HepG2 (cell line): ENCODE measurements at regions not wholly inside any gene's neighbourhood (a gene's known extent, or its start where the extent isn't known, plus 50 kb on each side); places are given as distances from the start of the nearest gene placed in this dataset.

Experiments
- HMG20A ChIP-seq: IDR thresholded peaks from 2 replicates; pipeline ENCODE4 v1.6.1; 2016; ENCODE audit warnings: borderline replicate concordance
- KIAA2018 ChIP-seq: sonication (generic); formaldehyde crosslinking; IDR thresholded peaks from 2 replicates; pipeline ENCODE4 v1.5.0; 2020; ENCODE audit warnings: mild to moderate bottlenecking, missing genetic modification reagents, borderline replicate concordance
- PRPF4 ChIP-seq: fragments of 200-400 bp; formaldehyde crosslinking; IDR thresholded peaks from 2 replicates; pipeline ENCODE4 v1.6.1; 2016; ENCODE audit warnings: low read length, low read depth; ENCODE audit not compliant: poor library complexity, severe bottlenecking
- RFX1 ChIP-seq: fragments of 450-650 bp; IDR thresholded peaks from 2 replicates; pipeline ENCODE4 v1.6.1; 2017
- SIN3A ChIP-seq: IDR thresholded peaks from 2 replicates; pipeline ENCODE4 v1.6.1; 2011; ENCODE audit warnings: low read depth, mild to moderate bottlenecking, control low read depth, low read length, borderline replicate concordance
- ZBTB33 ChIP-seq: sonication (generic); formaldehyde crosslinking; IDR thresholded peaks from 2 replicates; pipeline ENCODE4 v1.4.0; 2020; ENCODE audit warnings: missing genetic modification reagents
- ZFP90 ChIP-seq: sonication (generic); formaldehyde crosslinking; IDR thresholded peaks from 2 replicates; pipeline ENCODE4 v1.8.0; 2022; ENCODE audit warnings: missing genetic modification reagents, mild to moderate bottlenecking, inconsistent platforms, borderline replicate concordance
- ZNF3 ChIP-seq: IDR thresholded peaks from 2 replicates; pipeline ENCODE4 v1.7.0; 2017; ENCODE audit warnings: inconsistent platforms
- ZNF44 ChIP-seq: sonication (generic); formaldehyde crosslinking; IDR thresholded peaks from 2 replicates; pipeline ENCODE4 v1.5.1; 2020; ENCODE audit warnings: mild to moderate bottlenecking, missing genetic modification reagents
- ZNF557 ChIP-seq: sonication (generic); formaldehyde crosslinking; IDR thresholded peaks from 2 replicates; pipeline ENCODE4 v1.4.0; 2020; ENCODE audit warnings: missing genetic modification reagents
- ZNF724P ChIP-seq: sonication (generic); formaldehyde crosslinking; IDR thresholded peaks from 2 replicates; pipeline ENCODE4 v1.8.0; 2022; ENCODE audit warnings: missing genetic modification reagents, borderline replicate concordance
- ZNF761 ChIP-seq: sonication (generic); formaldehyde crosslinking; conservative IDR thresholded peaks from 2 replicates; pipeline ENCODE4 v1.4.0; 2020; ENCODE audit warnings: mild to moderate bottlenecking, missing genetic modification reagents
- TF ChIP-seq, protein P1 (sequence below): sonication (generic); formaldehyde crosslinking; IDR thresholded peaks from 2 replicates; pipeline ENCODE4 v1.4.0; 2020; ENCODE audit warnings: mild to moderate bottlenecking, missing genetic modification reagents

- TF ChIP-seq KIAA2018 (no peak), ZNF44 (CRISPR knock-in tag) (no peak), HMG20A (CRISPR knock-in tag) (no peak), RFX1 (no peak), ZNF724P (CRISPR knock-in tag) (no peak), ZFP90 (CRISPR knock-in tag) (no peak), ZNF3 (no peak), ZBTB33 (CRISPR knock-in tag) (no peak), ZNF761 (CRISPR knock-in tag) (no peak), PRPF4 (no peak), ZNF557 (CRISPR knock-in tag) (no peak), SIN3A (no peak)
- TF ChIP-seq, protein P1, sequence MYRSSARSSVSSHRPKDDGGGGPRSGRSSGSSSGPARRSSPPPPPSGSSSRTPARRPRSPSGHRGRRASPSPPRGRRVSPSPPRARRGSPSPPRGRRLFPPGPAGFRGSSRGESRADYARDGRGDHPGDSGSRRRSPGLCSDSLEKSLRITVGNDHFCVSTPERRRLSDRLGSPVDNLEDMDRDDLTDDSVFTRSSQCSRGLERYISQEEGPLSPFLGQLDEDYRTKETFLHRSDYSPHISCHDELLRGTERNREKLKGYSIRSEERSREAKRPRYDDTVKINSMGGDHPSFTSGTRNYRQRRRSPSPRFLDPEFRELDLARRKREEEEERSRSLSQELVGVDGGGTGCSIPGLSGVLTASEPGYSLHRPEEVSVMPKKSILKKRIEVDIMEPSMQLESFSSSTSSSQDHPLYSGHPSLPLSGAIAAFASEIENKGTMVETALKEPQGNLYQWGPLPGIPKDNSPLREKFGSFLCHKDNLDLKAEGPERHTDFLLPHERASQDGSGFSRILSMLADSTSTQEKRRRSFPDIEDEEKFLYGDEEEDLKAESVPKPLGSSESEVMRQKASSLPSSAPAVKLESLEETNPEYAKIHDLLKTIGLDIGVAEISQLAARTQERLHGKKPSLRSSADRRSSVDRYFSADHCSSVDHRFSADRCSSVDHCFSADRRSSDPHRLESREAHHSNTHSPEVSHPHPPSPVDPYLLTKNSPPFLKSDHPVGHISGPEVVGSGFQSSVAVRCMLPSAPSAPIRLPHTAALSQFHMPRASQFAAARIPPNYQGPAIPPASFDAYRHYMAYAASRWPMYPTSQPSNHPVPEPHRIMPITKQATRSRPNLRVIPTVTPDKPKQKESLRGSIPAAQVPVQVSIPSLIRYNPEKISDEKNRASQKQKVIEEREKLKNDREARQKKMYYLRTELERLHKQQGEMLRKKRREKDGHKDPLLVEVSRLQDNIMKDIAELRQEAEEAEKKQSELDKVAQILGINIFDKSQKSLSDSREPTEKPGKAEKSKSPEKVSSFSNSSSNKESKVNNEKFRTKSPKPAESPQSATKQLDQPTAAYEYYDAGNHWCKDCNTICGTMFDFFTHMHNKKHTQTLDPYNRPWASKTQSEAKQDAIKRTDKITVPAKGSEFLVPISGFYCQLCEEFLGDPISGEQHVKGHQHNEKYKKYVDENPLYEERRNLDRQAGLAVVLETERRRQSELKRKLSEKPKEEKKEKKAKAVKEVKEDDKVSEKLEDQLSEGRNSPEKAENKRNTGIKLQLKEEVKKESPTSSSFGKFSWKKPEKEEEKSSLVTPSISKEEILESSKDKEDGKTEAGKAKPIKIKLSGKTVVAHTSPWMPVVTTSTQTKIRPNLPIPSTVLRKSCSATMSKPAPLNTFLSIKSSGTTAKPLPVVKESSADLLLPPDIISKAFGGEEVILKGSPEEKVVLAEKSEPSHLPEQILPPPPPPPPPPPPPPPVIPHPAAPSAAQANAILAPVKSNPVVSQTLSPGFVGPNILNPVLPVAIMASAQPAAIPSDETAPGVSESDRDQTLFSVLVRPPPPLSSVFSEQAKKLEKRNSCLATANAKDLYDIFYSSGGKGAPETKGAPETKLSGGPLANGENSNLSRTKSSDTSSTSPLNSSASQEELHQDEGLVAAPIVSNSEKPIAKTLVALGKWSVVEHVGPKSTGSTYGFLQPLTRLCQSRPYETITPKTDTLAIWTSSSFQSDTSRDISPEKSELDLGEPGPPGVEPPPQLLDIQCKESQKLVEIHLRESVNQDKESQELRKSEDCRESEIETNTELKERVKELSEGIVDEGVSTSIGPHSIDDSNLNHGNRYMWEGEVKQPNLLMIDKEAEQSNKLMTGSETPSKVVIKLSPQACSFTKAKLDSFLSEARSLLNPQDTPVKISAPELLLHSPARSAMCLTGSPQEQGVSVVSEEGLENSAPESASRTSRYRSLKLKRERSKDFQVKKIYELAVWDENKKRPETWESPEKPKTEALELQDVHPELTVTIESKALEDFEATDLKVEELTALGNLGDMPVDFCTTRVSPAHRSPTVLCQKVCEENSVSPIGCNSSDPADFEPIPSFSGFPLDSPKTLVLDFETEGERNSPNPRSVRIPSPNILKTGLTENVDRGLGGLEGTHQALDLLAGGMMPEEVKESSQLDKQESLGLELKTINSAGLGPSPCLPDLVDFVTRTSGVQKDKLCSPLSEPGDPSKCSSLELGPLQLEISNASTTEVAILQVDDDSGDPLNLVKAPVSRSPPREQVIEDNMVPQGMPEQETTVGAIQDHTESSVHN (CRISPR knock-in tag): no peak
Measured at GRCh38 chr19:23519031-23519430, 123.8 kb upstream of the ZNF91 start (continued).
